Fibroblast of lung (primary cell): ENCODE measurements at regions not wholly inside any gene's neighbourhood (a gene's known extent, or its start where the extent isn't known, plus 50 kb on each side); places are given as distances from the start of the nearest gene placed in this dataset.

ENCODE experiments used
- CTCF ChIP-seq, 2 donors: IDR thresholded peaks in 1 of 2; conservative IDR thresholded peaks in 1 of 2; 1 replicate in 1 of 2; 2 replicates in 1 of 2; pipeline ENCODE4 v1.5.1; 2011 to 2012; ENCODE audit warnings: low read length in 2 of 2, control low read depth in 1 of 2, inconsistent platforms in 1 of 2, low read depth in 1 of 2, mild to moderate bottlenecking in 1 of 2
- EZH2 ChIP-seq: IDR thresholded peaks from 2 replicates; pipeline ENCODE4 v1.5.1; 2012; ENCODE audit warnings: low read length, control low read depth, mild to moderate bottlenecking; ENCODE audit errors: missing control alignments

DNA sequence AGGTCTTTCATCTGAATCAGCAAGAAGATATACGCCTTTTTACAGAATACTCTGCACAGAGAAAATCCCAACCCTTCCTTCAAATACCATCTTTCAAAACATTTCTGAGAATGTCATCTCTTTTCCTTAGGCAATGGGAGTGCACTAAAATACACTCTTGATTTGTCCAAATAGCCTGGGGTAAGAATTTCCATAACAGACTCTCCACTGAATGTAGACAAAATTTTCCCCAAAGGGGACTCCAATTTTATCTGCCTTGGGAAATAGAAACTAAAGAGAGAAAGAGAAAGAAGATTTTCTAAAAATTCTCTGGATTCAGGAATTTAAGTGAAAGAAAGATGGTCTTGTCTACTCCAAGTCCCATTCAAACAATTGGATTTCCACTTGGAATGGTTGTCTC, 394.5 kb upstream of the CHAC2 start:
- TF ChIP-seq CTCF (conservative IDR thresholded peaks at IDR 0.05 in 1 of 2, IDR thresholded peaks at IDR 0.05 in 1 of 2; ENCODE audit: low read depth in 1 of 2, low read length in 2 of 2) (no peak), EZH2 (no peak)
